Thoracic aorta (tissue), 2 donors: ENCODE measurements at regions not wholly inside any gene's neighbourhood (a gene's known extent, or its start where the extent isn't known, plus 50 kb on each side); places are given as distances from the start of the nearest gene placed in this dataset.

Experiments used
- ATAC-seq: fragments of 150-250 bp; one replicate; pipeline ENCODE4 v1.8.0; 2017; ENCODE audit warnings: low read depth; ENCODE audit not compliant: insufficient number of reproducible peaks, low FRiP score
- DNase-seq: peaks from one replicate; pipeline ENCODE4 v3.0.0-alpha.2; 2020; ENCODE audit warnings: low spot score
- H3K27ac ChIP-seq, 2 donors: fragments of 200-600 bp; sonication (generic); 1 replicate in 1 of 2; 2 replicates in 1 of 2; pipeline ENCODE4 v1.5.1; 2016; ENCODE audit warnings: mild to moderate bottlenecking in 2 of 2, moderate library complexity in 2 of 2
- H3K27me3 ChIP-seq: fragments of 200-600 bp; sonication (generic); replicated peaks from 2 replicates; pipeline ENCODE4 v1.6.0; 2016; ENCODE audit warnings: mild to moderate bottlenecking; ENCODE audit not compliant: insufficient read depth
- H3K36me3 ChIP-seq: fragments of 200-600 bp; sonication (generic); one replicate; pipeline ENCODE4 v1.5.1; 2016
- H3K4me1 ChIP-seq, 2 donors: fragments of 200-600 bp; sonication (generic); 1 replicate in 1 of 2; 2 replicates in 1 of 2; pipeline versions ENCODE4 v1.5.1 to v1.6.0; 2016; ENCODE audit warnings: low read depth in 2 of 2, mild to moderate bottlenecking in 1 of 2; ENCODE audit not compliant: control insufficient read depth in 1 of 2
- H3K4me3 ChIP-seq: fragments of 200-600 bp; sonication (generic); 2 replicates; pipeline ENCODE4 v1.5.1; 2016; ENCODE audit warnings: mild to moderate bottlenecking
- H3K9me3 ChIP-seq: fragments of 200-600 bp; sonication (generic); 2 replicates; pipeline ENCODE4 v1.5.1; 2016
- CTCF ChIP-seq: fragments of 200-600 bp; sonication (generic); IDR thresholded peaks from one replicate; pipeline ENCODE4 v1.5.1; 2019; ENCODE audit warnings: antibody characterized with exemption

DNA sequence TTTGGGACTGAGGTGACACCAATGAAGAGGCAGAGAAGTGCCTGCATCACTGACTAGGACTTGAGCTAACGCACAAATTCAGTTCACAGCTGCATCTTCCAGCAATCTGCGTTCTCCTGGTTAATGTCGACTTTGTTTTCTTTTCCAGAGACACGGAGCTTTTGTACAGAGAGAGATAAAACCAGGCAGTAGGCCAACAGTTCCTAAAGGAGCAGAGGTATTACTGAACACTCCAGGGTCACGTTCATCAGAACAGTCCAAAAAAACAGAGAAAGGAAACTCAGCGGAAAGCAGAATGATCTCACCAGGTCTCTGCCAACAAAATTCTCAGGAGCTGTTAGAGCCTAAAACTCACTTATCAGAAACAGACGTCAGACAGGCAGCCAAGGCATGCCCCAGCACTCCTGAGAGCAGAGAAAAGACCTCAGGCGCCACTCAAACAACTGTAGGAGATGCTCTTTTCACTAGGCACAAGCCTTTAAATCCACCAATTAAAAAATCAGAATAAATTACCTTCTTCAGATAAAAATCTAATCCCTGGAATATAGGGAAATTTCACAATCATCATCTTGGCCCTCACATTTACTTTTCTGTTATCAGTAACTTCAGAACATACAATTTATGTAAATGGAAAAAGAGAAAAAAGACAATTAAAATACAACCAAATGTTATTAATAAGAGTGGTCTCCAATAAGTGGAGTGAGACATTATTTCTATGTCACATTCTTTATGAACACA, 95.9 kb upstream of the SPTBN1 start:
- TF ChIP-seq CTCF: no peak

DNA sequence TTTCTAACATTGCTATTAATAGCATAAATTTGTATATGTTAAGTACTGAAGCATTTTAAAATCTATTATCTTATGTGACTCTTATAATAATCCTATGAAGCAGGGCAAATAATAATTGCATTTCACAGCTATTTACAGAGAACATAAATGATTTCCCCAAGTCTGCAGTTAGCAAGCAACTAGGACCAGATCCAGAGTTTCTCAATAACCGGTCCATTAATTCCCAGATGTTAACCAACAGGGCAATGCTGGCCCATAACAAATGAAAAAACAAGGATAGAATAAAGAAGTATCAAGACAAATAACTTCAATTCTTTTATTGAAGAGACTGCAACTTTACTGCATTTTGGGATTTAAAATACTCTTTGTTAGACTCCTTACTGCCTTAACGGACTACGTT, 91.7 kb upstream of the SPTBN1 start:
- DNase-seq (no peak), ATAC-seq (no peak)
- Histone ChIP-seq H3K4me1 (peaks cover 7 to 12% of the 10 kb centered on the region in 2 donors), H3K36me3 (no peaks in the 10 kb centered on the region), H3K27ac (no peak overlapping the region), H3K27me3 (no peaks in the 10 kb centered on the region), H3K9me3 (peaks cover 4% of the 10 kb centered on the region), H3K4me3 (no peak overlapping the region)
- no peak for TF ChIP-seq CTCF

More for the DNA sequence above, 95.9 kb upstream of the SPTBN1 start:
- peak overlapping the region; percentile 46 for H3K4me3 ChIP-seq
- peak overlapping the region; percentile 24 to 54 for H3K27ac ChIP-seq
- DNase-seq: no peak
- H3K36me3 ChIP-seq: no peaks in the 10 kb centered on the region
- no peaks in the 10 kb centered on the region for H3K27me3 ChIP-seq
- peaks cover 7 to 12% of the 10 kb centered on the region in 2 donors for H3K4me1 ChIP-seq
- ATAC-seq: peak; percentile 92
- H3K9me3 ChIP-seq: no peaks in the 10 kb centered on the region

- Histone ChIP-seq H3K27ac (no peak overlapping the region), H3K36me3 (no peaks in the 10 kb centered on the region), H3K4me1 (peaks cover 5% of the 10 kb centered on the region in 2 donors), H3K4me3 (no peak overlapping the region), H3K27me3 (no peaks in the 10 kb centered on the region), H3K9me3 (peaks cover 4% of the 10 kb centered on the region)
- DNase-seq (no peak), ATAC-seq (no peak)
- TF ChIP-seq CTCF: no peak
Measured at GRCh38 chr2:54365661-54366060, 90.5 kb upstream of the SPTBN1 start.

GRCh38 chr2:54366487-54367280, 89.4 kb upstream of the SPTBN1 start:
- Histone ChIP-seq H3K9me3 (peaks cover 4% of the 10 kb centered on the region), H3K27me3 (no peaks in the 10 kb centered on the region), H3K36me3 (no peaks in the 10 kb centered on the region), H3K4me3 (no peak overlapping the region), H3K27ac (no peak overlapping the region), H3K4me1 (peaks cover 12 to 13% of the 10 kb centered on the region in 2 donors)
- TF ChIP-seq CTCF: no peak
- no peak for DNase-seq
- ATAC-seq: no peak

GRCh38 chr2:54370405-54371104, 85.6 kb upstream of the SPTBN1 start:
- DNase-seq (no peak), ATAC-seq (no peak)
- H3K4me1 ChIP-seq: peaks cover 12 to 13% of the 10 kb centered on the region in 2 donors
- no peaks in the 10 kb centered on the region for H3K27me3 ChIP-seq
- peak overlapping the region; percentile 15 for H3K4me3 ChIP-seq
- TF ChIP-seq CTCF: no peak
- peaks cover 4% of the 10 kb centered on the region for H3K9me3 ChIP-seq
- no peaks in the 10 kb centered on the region for H3K36me3 ChIP-seq
- peak overlapping the region; percentile 14 to 64 for H3K27ac ChIP-seq
